Sigmoid colon (tissue), 4 donors: ENCODE measurements at regions not wholly inside any gene's neighbourhood (a gene's known extent, or its start where the extent isn't known, plus 50 kb on each side); places are given as distances from the start of the nearest gene placed in this dataset.

Experiments
- POLR2AphosphoS5 ChIP-seq, 4 donors: sonication (generic); formaldehyde crosslinking; IDR thresholded peaks; one replicate each; pipeline ENCODE4 v1.6.1; 2017; ENCODE audit warnings: antibody characterized with exemption in 4 of 4
- TF ChIP-seq, protein P1 (sequence below), 4 experiments: fragments of 450-650 bp in 3 of 4; fragments of 200-600 bp in 1 of 4; IDR thresholded peaks; one replicate each; pipeline ENCODE4 v1.5.1; 2016 to 2019; ENCODE audit warnings: antibody characterized with exemption in 4 of 4, mild to moderate bottlenecking in 3 of 4, moderate library complexity in 2 of 4

DNA sequence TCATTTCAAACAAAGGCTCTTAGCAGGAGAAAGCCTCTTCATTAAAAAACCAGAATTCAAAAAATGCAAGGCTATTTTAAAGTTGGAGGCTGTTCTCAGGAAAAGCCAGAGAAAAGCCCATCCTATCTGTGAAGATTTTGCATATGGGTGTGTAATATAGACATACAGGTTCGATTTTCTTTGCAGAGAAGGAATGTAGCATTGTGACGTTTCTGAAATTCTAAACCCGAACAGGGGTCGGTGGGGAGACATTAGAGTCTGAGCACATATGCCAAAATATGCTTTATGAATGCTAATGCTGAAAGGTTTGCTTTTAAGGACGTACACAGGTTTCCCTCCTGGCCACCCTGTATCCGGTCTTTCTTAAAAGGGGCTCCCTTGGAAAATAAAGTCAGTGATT, 363.1 kb upstream of the PAPPA start:
- TF ChIP-seq, protein P1, sequence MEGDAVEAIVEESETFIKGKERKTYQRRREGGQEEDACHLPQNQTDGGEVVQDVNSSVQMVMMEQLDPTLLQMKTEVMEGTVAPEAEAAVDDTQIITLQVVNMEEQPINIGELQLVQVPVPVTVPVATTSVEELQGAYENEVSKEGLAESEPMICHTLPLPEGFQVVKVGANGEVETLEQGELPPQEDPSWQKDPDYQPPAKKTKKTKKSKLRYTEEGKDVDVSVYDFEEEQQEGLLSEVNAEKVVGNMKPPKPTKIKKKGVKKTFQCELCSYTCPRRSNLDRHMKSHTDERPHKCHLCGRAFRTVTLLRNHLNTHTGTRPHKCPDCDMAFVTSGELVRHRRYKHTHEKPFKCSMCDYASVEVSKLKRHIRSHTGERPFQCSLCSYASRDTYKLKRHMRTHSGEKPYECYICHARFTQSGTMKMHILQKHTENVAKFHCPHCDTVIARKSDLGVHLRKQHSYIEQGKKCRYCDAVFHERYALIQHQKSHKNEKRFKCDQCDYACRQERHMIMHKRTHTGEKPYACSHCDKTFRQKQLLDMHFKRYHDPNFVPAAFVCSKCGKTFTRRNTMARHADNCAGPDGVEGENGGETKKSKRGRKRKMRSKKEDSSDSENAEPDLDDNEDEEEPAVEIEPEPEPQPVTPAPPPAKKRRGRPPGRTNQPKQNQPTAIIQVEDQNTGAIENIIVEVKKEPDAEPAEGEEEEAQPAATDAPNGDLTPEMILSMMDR (IDR thresholded peaks at IDR 0.05): no peak
- TF ChIP-seq POLR2AphosphoS5 (IDR thresholded peaks at IDR 0.05): no peak
